ENCODE measurements at regions not wholly inside any gene's neighbourhood (a gene's known extent, or its start where the extent isn't known, plus 50 kb on each side); places are given as distances from the start of the nearest gene placed in this dataset.
A peak's percentile ranks its signal among the peaks of the same experiment; 100 is the strongest.

GRCh38 chr1:181949500-181949899 is 112.0 kb downstream of the ZNF648 start:
- WGBS (ENCODE audit: insufficient coverage) = no CpG with 5 or more reads among the region's 2 CpGs
- Histone ChIP-seq H3K27me3 (replicated peaks in 2 of 5; ENCODE audit: control insufficient read depth in 4 of 5, insufficient read depth in 5 of 5, low read length in 4 of 5) (no peaks in the 10 kb centered on the region), H3K36me3 (ENCODE audit: control insufficient read depth in 4 of 4, insufficient read depth in 4 of 4, low read length in 3 of 4) (no peaks in the 10 kb centered on the region), H3K9me3 (ENCODE audit: control extremely low read depth in 1 of 5, control insufficient read depth in 4 of 5, insufficient read depth in 2 of 5, low read depth in 1 of 5, low read length in 4 of 5) (peaks cover 0 to 10% (median 4%) of the 10 kb centered on the region in 5 experiments), H3K4me1 (ENCODE audit: control extremely low read depth in 1 of 4, control insufficient read depth in 4 of 4, insufficient read depth in 4 of 4, low read length in 3 of 4) (no peaks in the 10 kb centered on the region), H3K4me3 (ENCODE audit: control insufficient read depth in 1 of 7, extremely low read depth in 1 of 7, insufficient read depth in 4 of 7, low read depth in 2 of 7, low read length in 6 of 7) (no peak overlapping the region), H3K27ac (ENCODE audit: insufficient read depth in 1 of 2, low read depth in 1 of 2, low read length in 2 of 2, poor library complexity in 1 of 2, severe bottlenecking in 2 of 2) (no peak overlapping the region)
- CTCF ChIA-PET = no interaction called here
- POLR2A ChIA-PET = no interaction called here
- DNase-seq = no peak

GRCh38 chr1:181948372-181948771 is 113.1 kb downstream of the ZNF648 start:
- ChIA-PET POLR2A (no interaction called here), CTCF (no interaction called here)
- WGBS (ENCODE audit: insufficient coverage) = 67% methylated on average over 1 of the region's 1 CpG
- H3K4me3 ChIP-seq (ENCODE audit: control insufficient read depth in 1 of 7, extremely low read depth in 1 of 7, insufficient read depth in 4 of 7, low read depth in 2 of 7, low read length in 6 of 7) = no peak overlapping the region
- peaks cover 0 to 10% (median 4%) of the 10 kb centered on the region in 5 experiments for H3K9me3 ChIP-seq (ENCODE audit: control extremely low read depth in 1 of 5, control insufficient read depth in 4 of 5, insufficient read depth in 2 of 5, low read depth in 1 of 5, low read length in 4 of 5)
- no peak overlapping the region for H3K27ac ChIP-seq (ENCODE audit: insufficient read depth in 1 of 2, low read depth in 1 of 2, low read length in 2 of 2, poor library complexity in 1 of 2, severe bottlenecking in 2 of 2)
- H3K4me1 ChIP-seq (ENCODE audit: control extremely low read depth in 1 of 4, control insufficient read depth in 4 of 4, insufficient read depth in 4 of 4, low read length in 3 of 4) = no peaks in the 10 kb centered on the region
- no peaks in the 10 kb centered on the region for H3K36me3 ChIP-seq (ENCODE audit: control insufficient read depth in 4 of 4, insufficient read depth in 4 of 4, low read length in 3 of 4)
- no peak for DNase-seq
- no peaks in the 10 kb centered on the region for H3K27me3 ChIP-seq (replicated peaks in 2 of 5; ENCODE audit: control insufficient read depth in 4 of 5, insufficient read depth in 5 of 5, low read length in 4 of 5)

GRCh38 chr1:181947441-181947840 is 114.1 kb downstream of the ZNF648 start:
- no peak overlapping the region for H3K27ac ChIP-seq (ENCODE audit: insufficient read depth in 1 of 2, low read depth in 1 of 2, low read length in 2 of 2, poor library complexity in 1 of 2, severe bottlenecking in 2 of 2)
- ChIA-PET POLR2A (no interaction called here), CTCF (interaction anchor here (0.7 kb wide), 1 partner anchor 13 kb away, joined by 3 read pairs; no protein-coding TSS in a partner anchor)
- no peaks in the 10 kb centered on the region for H3K4me1 ChIP-seq (ENCODE audit: control extremely low read depth in 1 of 4, control insufficient read depth in 4 of 4, insufficient read depth in 4 of 4, low read length in 3 of 4)
- no peak overlapping the region for H3K4me3 ChIP-seq (ENCODE audit: control insufficient read depth in 1 of 7, extremely low read depth in 1 of 7, insufficient read depth in 4 of 7, low read depth in 2 of 7, low read length in 6 of 7)
- no peaks in the 10 kb centered on the region for H3K36me3 ChIP-seq (ENCODE audit: control insufficient read depth in 4 of 4, insufficient read depth in 4 of 4, low read length in 3 of 4)
- H3K27me3 ChIP-seq (replicated peaks in 2 of 5; ENCODE audit: control insufficient read depth in 4 of 5, insufficient read depth in 5 of 5, low read length in 4 of 5) = no peaks in the 10 kb centered on the region
- peak in 1 of 3 donors; percentile 1 for DNase-seq
- WGBS (ENCODE audit: insufficient coverage) = 0% methylated on average over 1 of the region's 1 CpG
- peaks cover 0 to 10% (median 4%) of the 10 kb centered on the region in 5 experiments for H3K9me3 ChIP-seq (ENCODE audit: control extremely low read depth in 1 of 5, control insufficient read depth in 4 of 5, insufficient read depth in 2 of 5, low read depth in 1 of 5, low read length in 4 of 5)

GRCh38 chr1:181936768-181937581 is 124.5 kb downstream of the ZNF648 start:
- H3K4me3 ChIP-seq (ENCODE audit: control insufficient read depth in 1 of 7, extremely low read depth in 1 of 7, insufficient read depth in 4 of 7, low read depth in 2 of 7, low read length in 6 of 7) = no peak overlapping the region
- no peaks in the 10 kb centered on the region for H3K36me3 ChIP-seq (ENCODE audit: control insufficient read depth in 4 of 4, insufficient read depth in 4 of 4, low read length in 3 of 4)
- H3K4me1 ChIP-seq (ENCODE audit: control extremely low read depth in 1 of 4, control insufficient read depth in 4 of 4, insufficient read depth in 4 of 4, low read length in 3 of 4) = peaks cover 0 to 3% (median 0%) of the 10 kb centered on the region in 4 experiments
- CTCF ChIA-PET = interaction anchor here (0.5 kb wide), 1 partner anchor 15 kb away, joined by 3 read pairs; no protein-coding TSS in a partner anchor
- H3K27ac ChIP-seq (ENCODE audit: insufficient read depth in 1 of 2, low read depth in 1 of 2, low read length in 2 of 2, poor library complexity in 1 of 2, severe bottlenecking in 2 of 2) = no peak overlapping the region
- H3K27me3 ChIP-seq (replicated peaks in 2 of 5; ENCODE audit: control insufficient read depth in 4 of 5, insufficient read depth in 5 of 5, low read length in 4 of 5) = peaks cover 0 to 2% (median 0%) of the 10 kb centered on the region in 5 experiments
- 22% methylated on average over 5 of the region's 9 CpGs for WGBS (ENCODE audit: insufficient coverage)
- H3K9me3 ChIP-seq (ENCODE audit: control extremely low read depth in 1 of 5, control insufficient read depth in 4 of 5, insufficient read depth in 2 of 5, low read depth in 1 of 5, low read length in 4 of 5) = no peaks in the 10 kb centered on the region
- POLR2A ChIA-PET = no interaction called here
- DNase-seq = peak; percentile 14 to 28 (median 23)

- DNase-seq = no peak
- no peaks in the 10 kb centered on the region for H3K36me3 ChIP-seq (ENCODE audit: control insufficient read depth in 4 of 4, insufficient read depth in 4 of 4, low read length in 3 of 4)
- peaks cover 0 to 2% (median 0%) of the 10 kb centered on the region in 5 experiments for H3K27me3 ChIP-seq (replicated peaks in 2 of 5; ENCODE audit: control insufficient read depth in 4 of 5, insufficient read depth in 5 of 5, low read length in 4 of 5)
- peaks cover 0 to 3% (median 0%) of the 10 kb centered on the region in 4 experiments for H3K4me1 ChIP-seq (ENCODE audit: control extremely low read depth in 1 of 4, control insufficient read depth in 4 of 4, insufficient read depth in 4 of 4, low read length in 3 of 4)
- no peak overlapping the region for H3K27ac ChIP-seq (ENCODE audit: insufficient read depth in 1 of 2, low read depth in 1 of 2, low read length in 2 of 2, poor library complexity in 1 of 2, severe bottlenecking in 2 of 2)
- no peaks in the 10 kb centered on the region for H3K9me3 ChIP-seq (ENCODE audit: control extremely low read depth in 1 of 5, control insufficient read depth in 4 of 5, insufficient read depth in 2 of 5, low read depth in 1 of 5, low read length in 4 of 5)
- H3K4me3 ChIP-seq (ENCODE audit: control insufficient read depth in 1 of 7, extremely low read depth in 1 of 7, insufficient read depth in 4 of 7, low read depth in 2 of 7, low read length in 6 of 7) = no peak overlapping the region
- ChIA-PET POLR2A (no interaction called here), CTCF (interaction anchor here (0.5 kb wide), 1 partner anchor 15 kb away, joined by 3 read pairs; no protein-coding TSS in a partner anchor)
- 100% methylated on average over 1 of the region's 2 CpGs for WGBS (ENCODE audit: insufficient coverage)
Measured at GRCh38 chr1:181936269-181936668, 125.2 kb downstream of the ZNF648 start.

- WGBS (ENCODE audit: insufficient coverage) = 60% methylated on average over 1 of the region's 2 CpGs
- POLR2A ChIA-PET = no interaction called here
- H3K27ac ChIP-seq (ENCODE audit: insufficient read depth in 1 of 2, low read depth in 1 of 2, low read length in 2 of 2, poor library complexity in 1 of 2, severe bottlenecking in 2 of 2) = no peak overlapping the region
- CTCF ChIA-PET = no interaction called here
- H3K27me3 ChIP-seq (replicated peaks in 2 of 5; ENCODE audit: control insufficient read depth in 4 of 5, insufficient read depth in 5 of 5, low read length in 4 of 5) = peaks cover 0 to 2% (median 0%) of the 10 kb centered on the region in 5 experiments
- DNase-seq = no peak
- no peak overlapping the region for H3K4me3 ChIP-seq (ENCODE audit: control insufficient read depth in 1 of 7, extremely low read depth in 1 of 7, insufficient read depth in 4 of 7, low read depth in 2 of 7, low read length in 6 of 7)
- H3K36me3 ChIP-seq (ENCODE audit: control insufficient read depth in 4 of 4, insufficient read depth in 4 of 4, low read length in 3 of 4) = no peaks in the 10 kb centered on the region
- no peaks in the 10 kb centered on the region for H3K9me3 ChIP-seq (ENCODE audit: control extremely low read depth in 1 of 5, control insufficient read depth in 4 of 5, insufficient read depth in 2 of 5, low read depth in 1 of 5, low read length in 4 of 5)
- H3K4me1 ChIP-seq (ENCODE audit: control extremely low read depth in 1 of 4, control insufficient read depth in 4 of 4, insufficient read depth in 4 of 4, low read length in 3 of 4) = no peaks in the 10 kb centered on the region
Measured at GRCh38 chr1:181931873-181932272, 129.6 kb downstream of the ZNF648 start.

GRCh38 chr1:181930187-181930586 is 131.3 kb downstream of the ZNF648 start:
- no peak for DNase-seq
- Histone ChIP-seq H3K4me1 (ENCODE audit: control extremely low read depth in 1 of 4, control insufficient read depth in 4 of 4, insufficient read depth in 4 of 4, low read length in 3 of 4) (no peaks in the 10 kb centered on the region), H3K36me3 (ENCODE audit: control insufficient read depth in 4 of 4, insufficient read depth in 4 of 4, low read length in 3 of 4) (no peaks in the 10 kb centered on the region), H3K9me3 (ENCODE audit: control extremely low read depth in 1 of 5, control insufficient read depth in 4 of 5, insufficient read depth in 2 of 5, low read depth in 1 of 5, low read length in 4 of 5) (no peaks in the 10 kb centered on the region), H3K27me3 (replicated peaks in 2 of 5; ENCODE audit: control insufficient read depth in 4 of 5, insufficient read depth in 5 of 5, low read length in 4 of 5) (peaks cover 0 to 2% (median 0%) of the 10 kb centered on the region in 5 experiments), H3K27ac (ENCODE audit: insufficient read depth in 1 of 2, low read depth in 1 of 2, low read length in 2 of 2, poor library complexity in 1 of 2, severe bottlenecking in 2 of 2) (no peak overlapping the region), H3K4me3 (ENCODE audit: control insufficient read depth in 1 of 7, extremely low read depth in 1 of 7, insufficient read depth in 4 of 7, low read depth in 2 of 7, low read length in 6 of 7) (no peak overlapping the region)
- POLR2A ChIA-PET = no interaction called here
- WGBS (ENCODE audit: insufficient coverage) = 83% methylated on average over 2 of the region's 2 CpGs
- CTCF ChIA-PET = no interaction called here

Measured in common myeloid progenitor, CD34-positive (primary cell).